Endodermal cell (in vitro differentiated cells): ENCODE measurements at regions not wholly inside any gene's neighbourhood (a gene's known extent, or its start where the extent isn't known, plus 50 kb on each side); places are given as distances from the start of the nearest gene placed in this dataset.

ENCODE experiments used
- DNase-seq: peaks from one replicate; pipeline ENCODE4 v3.0.0-alpha.2; 2017
- H3K27ac ChIP-seq: 2 replicates; pipeline ENCODE4 v1.5.1; 2013; ENCODE audit warnings: mild to moderate bottlenecking, low read depth, low read length, moderate library complexity
- H3K27me3 ChIP-seq: 2 replicates; pipeline ENCODE4 v1.6.1; 2013; ENCODE audit warnings: mild to moderate bottlenecking, low read length, moderate library complexity; ENCODE audit not compliant: insufficient read depth, control insufficient read depth, poor library complexity, severe bottlenecking
- H3K36me3 ChIP-seq: 2 replicates; pipeline ENCODE4 v1.7.0; 2013; ENCODE audit warnings: mild to moderate bottlenecking, low read length, moderate library complexity; ENCODE audit not compliant: control insufficient read depth, insufficient read depth
- H3K4me1 ChIP-seq: one replicate; pipeline ENCODE4 v1.7.0; 2013; ENCODE audit warnings: low read length; ENCODE audit not compliant: control insufficient read depth, insufficient read depth
- H3K4me3 ChIP-seq: 2 replicates; pipeline ENCODE4 v1.5.1; 2013; ENCODE audit warnings: mild to moderate bottlenecking, low read length, moderate library complexity
- H3K9ac ChIP-seq: 2 replicates; pipeline ENCODE4 v1.6.1; 2013; ENCODE audit warnings: mild to moderate bottlenecking, low read length, moderate library complexity; ENCODE audit not compliant: poor library complexity, severe bottlenecking; ENCODE audit errors: extremely low read depth
- H3K9me3 ChIP-seq: 2 replicates; pipeline ENCODE4 v1.6.1; 2013; ENCODE audit warnings: mild to moderate bottlenecking, low read length, moderate library complexity; ENCODE audit not compliant: control insufficient read depth
- H3K27ac Mint-ChIP-seq: 2 replicates; pipeline ENCODE4 v1.8.0; 2020; ENCODE audit warnings: mixed read lengths
- H3K27me3 Mint-ChIP-seq: 2 replicates; pipeline ENCODE4 v1.8.0; 2021; ENCODE audit warnings: mild to moderate bottlenecking, mixed read lengths; ENCODE audit not compliant: insufficient read depth
- H3K36me3 Mint-ChIP-seq: 2 replicates; pipeline ENCODE4 v1.8.0; 2020; ENCODE audit warnings: low read depth, mixed read lengths
- H3K4me1 Mint-ChIP-seq: 2 replicates; pipeline ENCODE4 v1.8.0; 2020; ENCODE audit warnings: mixed read lengths
- H3K4me3 Mint-ChIP-seq: 2 replicates; pipeline ENCODE4 v1.8.0; 2020; ENCODE audit warnings: mild to moderate bottlenecking, moderate library complexity, mixed read lengths
- H3K9me3 Mint-ChIP-seq: 2 replicates; pipeline ENCODE4 v1.8.0; 2020; ENCODE audit warnings: mild to moderate bottlenecking, mixed read lengths
- WGBS, 2 experiments: methylation state at CpG; one replicate each; pipeline versions ENCODE4 v1.1.5 to v1.1.7; 2013; ENCODE audit warnings: missing lambda C conversion rate in 2 of 2, mixed read lengths in 1 of 2; ENCODE audit not compliant: insufficient coverage in 1 of 2, insufficient read length in 1 of 2; 5-methylcytosine and 5-hydroxymethylcytosine counted together
- TF ChIP-seq, protein P1 (sequence below): fragments of 200-600 bp; sonication (generic); conservative IDR thresholded peaks from 2 replicates; pipeline ENCODE4 v1.5.0; 2021; ENCODE audit warnings: antibody characterized with exemption, mild to moderate bottlenecking

- H3K9me3 Mint-ChIP-seq = peaks cover 39% of the 10 kb centered on the region
- WGBS, 2 experiments = 100% methylated on average over 1 of the region's 1 CpG; no CpG with 5 or more reads in 1 of the 2 experiments
Measured at GRCh38 chrX:76918033-76918432, 490.5 kb downstream of the MAGEE1 start.

DNA sequence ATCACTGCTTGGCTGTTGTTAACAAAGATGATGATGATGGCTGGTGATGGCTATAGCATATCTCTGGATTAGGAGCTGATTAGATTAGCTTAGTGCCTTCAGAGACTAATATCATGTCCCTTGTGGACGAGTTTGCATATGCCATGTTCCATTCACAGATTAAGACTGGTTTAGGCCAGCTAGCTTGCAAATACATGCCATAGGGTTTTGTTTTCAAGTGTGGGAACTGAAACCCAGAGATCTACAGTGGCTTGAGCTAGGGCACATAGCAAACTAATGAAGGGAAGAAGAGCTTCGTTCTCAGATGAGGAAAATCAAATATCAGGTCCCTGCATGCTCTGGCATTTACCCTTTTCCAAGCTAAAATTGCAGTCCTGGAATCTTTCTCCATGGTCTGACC lies 492.3 kb downstream of the MAGEE1 start:
- H3K9me3 ChIP-seq = no peaks in the 10 kb centered on the region
- H3K4me1 Mint-ChIP-seq = no peaks in the 10 kb centered on the region
- H3K27ac Mint-ChIP-seq = no peak overlapping the region
- H3K36me3 ChIP-seq = no peaks in the 10 kb centered on the region
- no peak overlapping the region for H3K4me3 ChIP-seq
- no peak overlapping the region for H3K27ac ChIP-seq
- DNase-seq = no peak
- TF ChIP-seq, protein P1, sequence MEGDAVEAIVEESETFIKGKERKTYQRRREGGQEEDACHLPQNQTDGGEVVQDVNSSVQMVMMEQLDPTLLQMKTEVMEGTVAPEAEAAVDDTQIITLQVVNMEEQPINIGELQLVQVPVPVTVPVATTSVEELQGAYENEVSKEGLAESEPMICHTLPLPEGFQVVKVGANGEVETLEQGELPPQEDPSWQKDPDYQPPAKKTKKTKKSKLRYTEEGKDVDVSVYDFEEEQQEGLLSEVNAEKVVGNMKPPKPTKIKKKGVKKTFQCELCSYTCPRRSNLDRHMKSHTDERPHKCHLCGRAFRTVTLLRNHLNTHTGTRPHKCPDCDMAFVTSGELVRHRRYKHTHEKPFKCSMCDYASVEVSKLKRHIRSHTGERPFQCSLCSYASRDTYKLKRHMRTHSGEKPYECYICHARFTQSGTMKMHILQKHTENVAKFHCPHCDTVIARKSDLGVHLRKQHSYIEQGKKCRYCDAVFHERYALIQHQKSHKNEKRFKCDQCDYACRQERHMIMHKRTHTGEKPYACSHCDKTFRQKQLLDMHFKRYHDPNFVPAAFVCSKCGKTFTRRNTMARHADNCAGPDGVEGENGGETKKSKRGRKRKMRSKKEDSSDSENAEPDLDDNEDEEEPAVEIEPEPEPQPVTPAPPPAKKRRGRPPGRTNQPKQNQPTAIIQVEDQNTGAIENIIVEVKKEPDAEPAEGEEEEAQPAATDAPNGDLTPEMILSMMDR = no peak
- no peak overlapping the region for H3K9ac ChIP-seq
- H3K9me3 Mint-ChIP-seq = peaks cover 38% of the 10 kb centered on the region
- no peaks in the 10 kb centered on the region for H3K27me3 Mint-ChIP-seq
- no peaks in the 10 kb centered on the region for H3K36me3 Mint-ChIP-seq
- no peak overlapping the region for H3K4me3 Mint-ChIP-seq
- WGBS, 2 experiments = 67 to 92% methylated on average over 2 of the region's 2 CpGs
- no peaks in the 10 kb centered on the region for H3K27me3 ChIP-seq
- no peaks in the 10 kb centered on the region for H3K4me1 ChIP-seq

More at GRCh38 chrX:76918033-76918432, 490.5 kb downstream of the MAGEE1 start:
- Histone ChIP-seq H3K9me3 (peaks cover 10% of the 10 kb centered on the region), H3K4me3 (no peak overlapping the region), H3K9ac (no peak overlapping the region), H3K4me1 (no peaks in the 10 kb centered on the region), H3K27me3 (no peaks in the 10 kb centered on the region), H3K27ac (no peak overlapping the region), H3K36me3 (no peaks in the 10 kb centered on the region)
- no peaks in the 10 kb centered on the region for H3K36me3 Mint-ChIP-seq
- TF ChIP-seq, protein P1 = no peak
- H3K4me3 Mint-ChIP-seq = no peak overlapping the region
- no peak for DNase-seq
- no peaks in the 10 kb centered on the region for H3K27me3 Mint-ChIP-seq
- H3K27ac Mint-ChIP-seq = no peak overlapping the region
- no peaks in the 10 kb centered on the region for H3K4me1 Mint-ChIP-seq

GRCh38 chrX:76920607-76921006 lies 493.1 kb downstream of the MAGEE1 start:
- Histone ChIP-seq H3K9ac (no peak overlapping the region), H3K27me3 (no peaks in the 10 kb centered on the region), H3K27ac (no peak overlapping the region), H3K9me3 (no peaks in the 10 kb centered on the region), H3K4me3 (no peak overlapping the region), H3K36me3 (no peaks in the 10 kb centered on the region), H3K4me1 (no peaks in the 10 kb centered on the region)
- H3K9me3 Mint-ChIP-seq = peaks cover 40% of the 10 kb centered on the region
- H3K36me3 Mint-ChIP-seq = no peaks in the 10 kb centered on the region
- no peak overlapping the region for H3K27ac Mint-ChIP-seq
- TF ChIP-seq, protein P1 = no peak
- no peaks in the 10 kb centered on the region for H3K27me3 Mint-ChIP-seq
- no peaks in the 10 kb centered on the region for H3K4me1 Mint-ChIP-seq
- DNase-seq = no peak
- 92% methylated on average over 1 of the region's 1 CpG; no CpG with 5 or more reads in 1 of the 2 experiments for WGBS, 2 experiments
- no peak overlapping the region for H3K4me3 Mint-ChIP-seq
